Peyer's patch (tissue), 4 donors: ENCODE measurements at regions not wholly inside any gene's neighbourhood (a gene's known extent, or its start where the extent isn't known, plus 50 kb on each side); places are given as distances from the start of the nearest gene placed in this dataset.

Experiments
- CTCF ChIP-seq, 6 experiments: fragments of 450-650 bp in 4 of 6; fragments of 200-600 bp in 2 of 6; sonication (generic) in 1 of 6; IDR thresholded peaks; one replicate each; pipeline ENCODE4 v1.5.1; 2017 to 2019; ENCODE audit warnings: antibody characterized with exemption in 6 of 6, mild to moderate bottlenecking in 3 of 6, moderate library complexity in 1 of 6
- POLR2A ChIP-seq, 2 donors: fragments of 450-650 bp; IDR thresholded peaks; one replicate each; pipeline ENCODE4 v1.5.1; 2017; ENCODE audit warnings: antibody characterized with exemption in 2 of 2, mild to moderate bottlenecking in 2 of 2, moderate library complexity in 2 of 2

GRCh38 chr1:78263946-78264345 is 218.2 kb downstream of the GIPC2 start:
- TF ChIP-seq POLR2A (IDR thresholded peaks at IDR 0.05), result no peak
- TF ChIP-seq CTCF (IDR thresholded peaks at IDR 0.05), result no peak
